ENCODE measurements at regions not wholly inside any gene's neighbourhood (a gene's known extent, or its start where the extent isn't known, plus 50 kb on each side); places are given as distances from the start of the nearest gene placed in this dataset.
"Not testable (repeated sequence)": the region's sequence is repeated elsewhere in the genome, so short reads cannot be mapped to it uniquely, and the experiment has no call there.

DNA sequence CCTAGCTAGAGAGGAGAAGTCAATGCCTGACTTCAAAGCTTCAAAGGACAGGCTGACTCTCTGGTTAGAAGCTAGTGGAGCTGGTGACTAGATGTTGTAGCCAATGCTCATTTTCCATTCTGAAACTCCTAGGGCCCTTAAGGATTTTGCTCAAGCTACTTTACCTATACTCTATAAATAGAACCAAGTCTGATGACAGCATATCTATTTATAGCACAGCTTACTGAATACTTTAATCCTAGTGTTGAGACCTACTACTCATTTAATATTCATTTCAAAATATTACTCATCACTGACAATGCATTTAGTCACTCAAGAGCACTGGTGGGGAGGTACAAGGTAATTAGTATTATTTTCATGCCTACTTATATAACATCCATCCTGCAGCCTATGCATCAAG is 137.2 kb upstream of the PELI2 start:
- DNase-seq: no peak

DNA sequence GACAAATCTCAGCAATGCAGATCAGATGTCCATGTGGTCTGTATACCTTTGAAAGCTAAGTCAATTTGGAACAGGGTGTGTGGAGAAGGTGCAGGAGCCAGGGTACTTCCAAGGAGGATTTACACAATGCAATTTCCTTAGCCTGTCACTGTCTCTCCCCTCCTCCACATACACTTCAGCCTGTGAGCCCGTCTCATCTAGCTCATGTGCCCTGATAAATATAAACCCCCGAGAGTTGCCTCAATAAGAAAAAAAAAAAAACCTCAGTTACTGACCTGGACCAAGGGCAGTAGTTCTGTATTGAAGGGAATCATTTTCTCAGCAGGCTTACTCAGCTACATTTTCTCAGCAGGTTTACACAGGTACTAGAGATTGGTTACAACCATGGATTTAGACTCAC is 132.1 kb upstream of the PELI2 start:
- no peak for DNase-seq

DNA sequence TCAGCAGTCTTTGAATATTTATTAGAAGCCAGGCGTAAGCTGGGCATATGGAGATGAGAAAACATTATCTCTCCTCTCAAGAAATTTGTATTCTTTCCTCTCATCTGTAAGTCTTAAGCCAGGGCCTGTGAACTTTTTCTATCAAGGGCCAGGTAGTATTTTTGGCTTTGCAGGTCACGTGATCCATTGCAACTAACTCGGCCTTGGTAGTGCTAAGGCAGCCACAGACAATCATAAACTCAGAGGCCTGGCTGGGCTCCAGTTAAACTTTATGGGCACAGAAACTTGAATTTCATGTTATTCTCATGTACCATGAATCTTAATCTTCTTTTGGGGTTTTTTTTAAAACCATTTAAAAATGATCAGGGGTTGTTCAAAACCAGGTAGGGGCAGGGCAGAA is 117.4 kb upstream of the PELI2 start:
- DNase-seq: no peak

DNA sequence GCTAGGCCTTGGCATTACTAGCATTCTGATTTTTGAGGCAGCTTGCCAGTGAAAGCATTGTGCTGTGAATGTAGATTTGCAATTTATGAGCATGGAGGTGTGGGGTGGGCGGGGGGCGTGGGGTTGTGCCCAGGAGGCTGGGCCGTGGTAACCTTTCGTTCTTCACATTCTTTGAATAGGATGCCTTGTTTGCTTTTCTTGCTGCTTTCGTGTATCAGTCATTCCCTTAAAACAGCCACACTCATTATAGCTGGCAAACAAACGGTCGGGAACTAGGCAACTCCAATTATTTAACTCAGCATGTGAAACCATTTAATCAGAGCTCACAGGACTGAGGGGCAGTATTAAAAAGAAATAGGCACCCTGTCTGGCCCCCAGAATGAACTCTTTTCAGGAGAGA is 115.9 kb upstream of the PELI2 start:
- DNase-seq: no peak

DNA sequence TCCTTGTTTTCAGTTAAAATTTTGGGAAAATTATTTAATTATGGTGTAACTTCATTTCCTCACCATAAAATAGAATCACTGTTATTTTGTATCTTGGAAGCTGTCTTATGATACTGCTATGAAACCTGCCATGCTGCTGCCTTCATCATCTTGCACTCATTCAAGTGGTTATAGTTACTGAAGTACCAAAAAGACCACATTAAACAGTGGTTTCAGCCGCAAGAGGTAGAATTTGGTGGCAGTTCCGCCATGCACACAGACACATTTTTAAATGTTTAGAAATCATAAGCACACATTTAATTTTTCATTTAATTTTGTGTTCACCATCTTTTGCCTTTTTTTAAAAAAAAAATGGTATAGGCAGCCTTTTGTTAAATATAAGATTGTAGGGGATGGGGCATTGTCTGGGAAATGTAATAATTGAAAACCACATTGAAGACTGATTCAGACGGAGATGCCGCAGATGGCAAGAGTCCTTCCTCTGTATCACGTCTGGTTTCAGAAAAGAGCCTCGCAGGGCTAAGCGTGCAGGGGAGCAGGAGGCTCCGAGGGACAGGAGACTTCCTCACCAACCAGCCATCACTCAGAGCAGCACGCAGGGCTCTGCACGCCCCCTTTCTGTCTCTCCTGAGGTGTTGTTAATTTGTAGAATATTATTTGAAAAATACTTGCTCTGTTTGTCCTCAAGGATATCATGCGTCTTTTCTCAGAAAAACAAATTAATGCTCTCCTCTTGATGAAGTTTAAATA is 115.2 kb upstream of the PELI2 start:
- no peak for DNase-seq

DNA sequence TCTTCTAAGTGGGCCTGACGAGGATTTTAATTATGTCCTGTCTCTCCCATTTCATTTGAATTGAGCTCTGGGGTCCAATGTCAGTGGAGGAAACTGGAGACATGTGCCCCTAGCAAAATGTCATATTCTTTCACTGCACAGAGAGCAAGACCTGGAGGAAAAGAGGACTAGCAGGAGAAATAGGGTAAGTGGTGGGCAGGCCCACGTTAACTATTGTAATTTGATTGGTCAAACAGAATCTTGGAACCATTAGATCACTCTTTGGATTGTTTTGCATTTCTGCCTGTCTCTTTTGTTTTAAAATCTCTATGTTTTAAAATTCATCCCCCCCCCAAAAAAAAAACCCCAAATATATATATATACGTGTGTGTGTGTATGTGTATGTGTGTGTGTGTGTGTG is 113.9 kb upstream of the PELI2 start:
- no peak for DNase-seq

DNA sequence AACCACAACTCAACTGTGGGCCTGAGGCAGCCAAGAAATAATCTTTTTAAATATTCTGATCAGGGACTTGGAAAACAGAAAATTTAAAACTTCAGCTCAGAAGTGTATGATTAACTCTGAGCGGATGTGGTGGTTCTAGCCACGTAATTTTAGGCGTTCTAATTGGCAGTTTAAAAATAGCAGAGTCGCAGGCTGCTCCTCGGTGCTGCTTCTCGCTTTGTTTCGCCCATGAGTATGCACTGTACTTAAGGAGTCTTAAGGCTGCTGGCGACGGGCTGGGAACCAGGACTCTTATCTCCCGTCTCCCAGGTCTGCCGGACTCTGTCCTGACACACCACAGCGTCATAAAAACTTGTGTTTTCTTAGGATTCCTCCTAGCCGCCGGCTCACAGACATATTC is 113.4 kb upstream of the PELI2 start:
- DNase-seq: no peak

DNA sequence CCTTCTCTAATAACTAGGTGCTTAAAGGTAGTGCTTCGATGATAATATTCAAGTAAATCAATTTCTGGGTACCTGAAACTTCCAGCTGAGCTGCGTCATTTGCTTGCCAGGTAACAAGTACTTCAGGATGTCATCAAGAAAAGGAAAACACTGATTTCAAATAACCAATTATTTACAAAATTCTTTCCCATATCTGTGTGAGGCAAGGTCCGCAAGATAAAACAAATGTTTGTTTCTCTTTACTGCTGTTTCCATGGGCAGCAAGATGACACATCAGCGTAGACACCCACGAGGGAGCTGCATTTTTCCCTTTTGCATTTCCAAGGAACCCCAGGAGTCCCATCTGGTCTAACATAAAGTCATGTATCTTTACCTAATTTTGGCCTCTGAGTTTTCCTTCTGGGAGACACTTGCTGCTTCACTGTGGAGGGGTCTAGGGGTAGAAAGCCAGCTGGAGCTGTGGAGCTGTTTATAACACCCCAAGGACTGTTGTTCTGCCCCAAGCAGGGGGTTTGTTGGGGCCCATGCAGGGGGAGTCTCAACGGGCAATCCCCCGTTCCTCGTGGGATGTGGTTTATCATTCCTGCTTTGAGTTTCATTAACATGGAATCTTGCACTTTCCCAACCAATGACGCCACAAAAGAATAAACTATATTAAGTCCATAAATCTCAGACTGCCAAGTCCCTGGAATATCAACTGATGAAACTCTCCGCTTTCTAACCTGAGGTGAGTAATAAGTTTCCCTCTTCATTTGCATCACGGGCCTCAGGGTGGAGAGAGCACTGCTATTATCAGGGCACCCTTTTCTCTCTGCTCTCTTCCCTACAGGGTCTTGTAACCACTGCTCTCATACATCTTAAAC is 112.8 kb upstream of the PELI2 start:
- DNase-seq: no peak

DNA sequence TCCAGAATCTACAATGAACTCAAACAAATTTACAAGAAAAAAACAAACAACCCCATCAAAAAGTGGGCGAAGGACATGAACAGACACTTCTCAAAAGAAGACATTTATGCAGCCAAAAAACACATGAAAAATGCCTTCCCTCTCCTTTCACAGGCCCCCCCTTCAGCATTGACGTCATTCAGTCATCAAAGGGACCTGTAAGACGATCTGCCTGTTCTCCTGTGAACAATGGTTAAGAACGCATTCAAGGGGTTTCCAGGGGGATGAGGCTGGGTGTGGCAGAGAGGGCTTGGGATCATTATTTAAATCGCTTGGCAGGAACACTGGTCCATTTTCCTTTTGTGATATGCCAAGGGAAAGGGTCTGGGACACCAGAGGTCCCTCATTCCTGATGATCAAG is 110.7 kb upstream of the PELI2 start:
- DNase-seq: not testable (repeated sequence)

DNA sequence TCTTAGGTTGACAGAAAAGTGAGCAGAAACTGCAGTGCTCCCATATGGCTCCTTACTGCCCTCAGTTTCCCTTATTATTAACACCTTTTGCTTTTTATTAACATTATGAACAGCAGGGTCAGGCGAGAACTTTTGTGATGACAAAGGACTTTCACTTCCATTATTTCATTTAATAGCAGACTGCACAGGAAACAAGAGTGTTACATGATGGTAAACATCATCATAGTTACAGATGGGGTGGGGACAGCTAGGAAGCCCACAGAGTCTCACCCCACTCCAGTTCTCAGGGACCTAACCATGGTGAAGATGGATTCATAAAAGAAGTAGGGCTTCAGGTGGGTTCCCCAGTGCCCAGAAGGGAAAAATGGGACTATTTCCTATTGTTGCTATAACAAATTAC is 110.1 kb upstream of the PELI2 start:
- DNase-seq: no peak

DNA sequence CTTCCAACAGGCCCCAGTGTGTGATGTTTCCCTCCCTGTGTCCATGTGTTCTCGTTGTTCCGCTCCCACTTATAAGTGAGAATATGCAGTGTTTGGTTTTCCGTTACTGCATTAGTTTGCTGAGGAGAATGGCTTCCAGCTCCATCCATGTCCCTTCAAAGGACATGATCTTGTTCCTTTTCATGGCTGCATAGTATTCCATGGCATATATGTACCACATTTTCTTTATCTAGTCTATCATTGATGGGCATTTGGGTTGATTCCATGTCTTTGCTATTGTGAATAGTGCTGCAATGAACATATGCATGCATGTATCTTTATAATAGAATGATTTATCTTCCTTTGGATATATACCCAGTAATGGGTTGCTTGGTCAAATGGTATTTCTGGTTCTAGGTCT is 109.5 kb upstream of the PELI2 start:
- not testable (repeated sequence) for DNase-seq

DNA sequence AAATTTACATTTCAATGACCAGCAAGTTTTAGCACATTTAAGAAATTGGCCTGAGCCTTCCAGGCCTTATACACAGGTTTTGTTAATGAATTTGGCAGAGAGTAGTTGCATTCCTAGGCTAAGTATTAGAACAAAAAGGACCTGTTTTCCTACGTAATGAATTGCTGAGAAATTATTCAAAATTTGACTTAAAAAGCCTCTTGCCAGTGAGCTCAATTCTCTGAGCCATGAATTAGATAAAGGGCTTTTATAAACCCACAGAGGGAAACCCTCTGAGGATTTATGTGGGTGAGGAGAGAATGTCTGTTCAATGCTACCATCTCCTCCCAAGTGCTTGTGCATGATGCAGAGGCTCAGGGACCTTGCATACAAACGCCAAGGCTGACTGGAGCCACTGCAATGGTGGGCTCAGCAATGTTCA is 94.5 kb upstream of the PELI2 start:
- no peak for DNase-seq

DNA sequence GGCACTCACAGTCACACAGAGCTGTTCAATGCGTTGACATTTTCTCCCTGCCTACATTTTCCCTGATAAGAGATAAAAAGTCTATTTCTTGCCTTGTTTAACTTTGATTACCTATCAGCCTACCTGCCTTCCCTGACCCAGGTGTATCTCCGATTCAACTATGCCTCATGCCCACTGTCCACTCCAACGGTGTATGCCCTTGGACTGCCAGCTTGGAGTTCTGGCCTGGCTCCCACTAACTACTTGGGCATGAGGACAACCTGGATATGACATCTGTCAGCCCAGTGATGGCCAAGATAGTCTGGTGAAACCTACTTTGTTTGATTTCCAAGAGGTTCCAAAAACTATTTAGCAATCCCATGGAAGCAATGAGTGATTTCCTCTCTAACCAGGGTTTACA is 93.0 kb upstream of the PELI2 start:
- DNase-seq: no peak

DNA sequence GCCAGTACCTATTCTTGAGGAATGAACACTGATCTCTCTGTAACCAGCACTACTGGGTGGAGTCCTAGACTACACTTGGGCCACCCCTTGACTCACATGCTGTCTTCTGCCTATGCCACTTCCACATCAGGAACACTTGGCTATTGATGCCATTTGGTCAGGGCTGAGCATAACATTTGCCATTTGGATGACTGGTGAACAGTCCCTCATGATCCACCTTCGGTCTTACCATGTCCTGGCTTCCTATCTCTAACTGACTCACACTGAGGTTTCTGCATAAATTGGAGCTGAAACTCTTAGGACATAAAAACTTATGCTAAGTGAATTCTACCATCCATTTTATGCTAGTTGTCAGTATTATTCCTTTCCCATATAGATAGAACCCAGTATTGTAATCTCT is 91.7 kb upstream of the PELI2 start:
- no peak for DNase-seq

DNA sequence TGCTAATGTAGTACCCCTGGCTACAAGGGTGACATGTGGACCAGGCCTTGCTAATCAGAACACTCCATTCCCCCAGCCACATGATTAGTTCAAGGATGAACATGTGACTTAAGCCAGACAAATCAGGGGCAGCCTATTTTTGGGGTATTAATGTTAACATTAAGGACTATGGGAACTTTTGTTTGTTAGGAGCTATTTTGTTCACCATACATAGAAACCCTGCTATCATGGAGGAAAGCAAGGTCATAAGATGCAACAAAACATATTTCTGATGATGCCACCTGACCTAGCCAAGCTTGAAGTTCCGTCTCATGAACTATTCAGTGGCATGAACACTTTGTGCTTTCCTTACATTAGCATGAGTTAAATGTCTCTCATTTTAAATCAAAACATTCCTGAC is 90.8 kb upstream of the PELI2 start:
- no peak for DNase-seq

DNA sequence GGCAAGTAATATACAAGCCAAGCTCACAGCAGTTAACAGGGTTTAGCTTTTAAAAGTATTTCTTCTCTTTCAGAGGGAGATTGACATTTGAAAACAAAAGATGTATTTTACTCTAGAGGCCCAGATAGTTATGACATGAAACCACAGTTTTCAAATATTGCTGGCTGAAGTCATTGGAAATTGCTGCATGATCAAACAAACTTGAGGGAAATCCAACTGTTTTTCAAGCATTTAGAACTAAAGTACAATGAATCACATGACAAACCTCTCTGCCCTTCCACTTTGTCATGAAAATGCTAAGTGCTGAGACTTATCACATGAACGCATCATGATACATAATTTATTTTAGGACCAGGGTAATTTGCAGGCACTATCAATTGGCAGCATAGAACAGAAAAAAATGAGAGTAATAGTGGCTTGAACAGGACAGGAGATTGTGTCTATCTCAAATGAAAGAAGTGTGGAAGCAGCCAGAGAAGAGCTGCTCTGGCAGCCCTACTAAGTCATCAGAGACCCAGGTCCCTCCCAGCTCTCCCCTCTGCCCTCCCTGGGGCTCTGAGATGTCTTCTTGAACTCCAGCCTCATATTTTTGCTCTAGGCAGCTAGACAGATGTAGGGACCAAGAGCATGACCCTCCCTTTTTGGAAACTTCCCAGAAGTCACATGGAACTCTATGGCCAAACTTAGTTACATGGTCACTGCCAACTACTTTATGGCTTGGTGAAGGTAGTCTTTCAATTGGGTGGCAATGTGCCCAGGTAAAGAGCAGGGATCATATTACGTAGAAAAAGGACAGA is 90.1 kb upstream of the PELI2 start:
- no peak for DNase-seq

DNA sequence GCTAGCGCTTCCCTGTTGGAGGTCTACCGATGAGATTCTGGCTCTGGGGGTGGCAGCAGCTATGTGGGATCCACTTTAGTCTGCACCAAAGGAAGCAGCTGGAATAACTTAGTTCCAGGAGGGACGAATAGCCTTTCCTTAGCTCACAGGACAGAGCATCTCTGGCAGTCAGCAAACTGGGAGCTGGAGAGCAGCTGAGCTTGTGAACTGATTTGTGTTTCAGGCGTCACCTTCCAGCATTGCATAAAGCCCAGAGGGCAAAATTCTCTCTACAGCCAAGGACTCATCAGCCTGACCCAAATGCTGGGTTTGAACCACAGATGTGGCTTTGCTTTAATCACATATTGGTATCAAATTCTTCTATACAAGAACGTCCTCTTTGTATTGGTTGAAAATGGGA is 81.9 kb upstream of the PELI2 start:
- no peak for DNase-seq

DNA sequence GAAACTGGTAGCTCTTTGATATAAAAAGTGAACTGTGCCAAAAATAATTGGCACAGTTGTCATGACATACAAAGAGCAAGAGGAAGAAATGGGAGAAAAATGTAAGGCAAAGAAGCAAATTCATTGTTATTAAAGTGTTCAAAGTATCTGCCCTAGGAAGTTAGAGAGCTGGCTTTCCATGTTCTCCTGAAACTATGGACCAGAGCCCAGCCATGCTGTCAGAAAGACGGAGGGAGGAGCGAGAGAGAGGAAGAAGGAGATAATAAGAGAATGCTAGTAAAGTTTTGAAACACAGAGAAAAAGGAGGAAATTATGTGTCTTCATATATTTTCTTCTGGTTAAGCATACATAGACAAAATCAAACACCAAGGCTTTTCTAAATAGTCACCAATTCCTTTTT is 78.1 kb upstream of the PELI2 start:
- DNase-seq: no peak

DNA sequence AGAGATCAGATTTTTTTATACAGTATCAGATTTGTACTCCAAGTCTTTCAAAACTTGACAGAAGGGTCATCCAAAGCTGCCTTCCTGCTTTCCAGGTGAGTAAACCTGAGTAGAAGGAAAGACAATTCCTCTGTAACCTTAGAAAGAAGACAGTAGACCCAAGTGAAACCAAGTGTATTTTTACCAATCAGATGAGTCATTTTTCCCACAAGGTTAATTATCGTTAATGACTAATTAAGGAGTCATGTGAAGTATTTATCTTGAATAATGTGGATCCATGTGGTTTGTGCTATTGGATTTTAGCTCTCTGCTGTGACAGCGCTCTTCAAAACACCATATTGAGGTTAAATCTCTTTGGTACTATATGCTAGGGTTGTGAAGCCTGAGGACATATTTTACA is 74.0 kb upstream of the PELI2 start:
- DNase-seq: no peak

DNA sequence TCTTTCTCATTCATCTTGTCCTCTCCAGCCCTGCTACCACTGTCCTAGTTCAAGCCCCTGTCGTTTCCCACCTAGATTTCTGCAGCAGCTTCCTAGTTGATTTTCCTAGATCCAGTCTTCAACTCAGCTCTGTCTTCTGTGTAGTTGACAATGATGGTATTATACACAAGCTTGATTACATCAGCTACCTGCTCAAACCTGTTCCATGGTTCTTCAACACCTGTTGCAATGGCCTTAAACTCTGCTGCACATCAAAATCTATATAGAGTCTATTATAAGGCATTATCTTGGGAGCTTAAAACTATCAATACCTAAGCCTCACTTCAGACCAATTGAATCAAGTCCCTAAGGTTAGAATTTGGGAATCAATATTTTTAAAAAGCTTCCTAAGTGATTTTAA is 71.7 kb upstream of the PELI2 start:
- no peak for DNase-seq

DNA sequence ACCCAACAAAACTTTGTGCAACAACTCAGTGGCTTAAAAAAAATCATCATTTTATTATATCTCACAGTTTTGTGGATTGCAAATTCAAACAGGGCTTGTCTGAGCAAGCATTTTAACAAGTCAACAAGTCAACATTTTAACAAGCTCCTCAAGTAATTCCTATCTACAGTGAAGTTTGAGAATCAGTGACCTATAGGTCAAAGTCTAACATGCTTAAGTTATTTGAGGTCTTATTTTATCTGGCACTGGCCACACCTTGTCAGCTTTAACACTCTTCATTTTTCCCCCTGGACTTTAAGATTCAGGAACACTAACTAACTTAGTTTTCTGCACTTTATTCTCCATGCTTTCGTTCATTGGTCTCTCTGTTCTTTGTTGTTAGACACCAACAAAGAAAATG is 71.2 kb upstream of the PELI2 start:
- no peak for DNase-seq

DNA sequence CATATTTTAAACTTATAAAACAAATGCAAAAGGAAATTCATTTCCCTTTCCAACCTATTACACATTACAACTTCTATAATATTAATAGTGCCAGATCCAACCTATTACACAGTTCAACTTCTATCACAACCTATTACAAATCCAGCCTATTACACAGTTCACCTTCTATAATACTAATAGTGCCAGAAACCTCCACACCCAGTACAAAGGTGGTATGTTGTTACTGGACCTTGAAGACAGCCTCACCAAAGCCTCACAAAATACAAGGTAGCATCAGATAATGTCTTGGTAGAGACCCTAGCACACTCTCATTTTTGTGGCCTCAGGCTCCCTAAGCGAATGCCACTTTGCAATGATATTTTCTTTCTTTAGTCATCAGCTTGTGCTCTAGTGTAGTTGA is 68.7 kb upstream of the PELI2 start:
- no peak for DNase-seq

DNA sequence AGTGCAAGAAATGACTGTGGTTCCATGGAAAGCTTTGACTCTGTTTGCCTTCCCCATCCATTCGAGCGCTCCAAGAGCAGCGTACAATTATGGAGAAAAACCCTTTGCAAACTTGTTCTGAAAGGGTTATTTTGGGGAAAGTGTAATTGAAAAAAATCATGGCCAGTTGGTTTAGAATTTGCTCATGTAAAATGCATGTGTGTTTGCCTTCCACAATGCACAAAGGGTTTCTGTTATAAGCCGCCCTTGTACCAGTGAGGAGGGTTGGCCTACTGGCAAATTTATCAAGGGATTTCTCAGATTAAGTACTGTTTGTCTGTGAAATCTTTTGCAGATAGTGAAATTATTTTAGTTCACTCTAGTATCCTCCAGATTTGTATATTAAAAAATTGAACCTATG is 62.7 kb upstream of the PELI2 start:
- no peak for DNase-seq

DNA sequence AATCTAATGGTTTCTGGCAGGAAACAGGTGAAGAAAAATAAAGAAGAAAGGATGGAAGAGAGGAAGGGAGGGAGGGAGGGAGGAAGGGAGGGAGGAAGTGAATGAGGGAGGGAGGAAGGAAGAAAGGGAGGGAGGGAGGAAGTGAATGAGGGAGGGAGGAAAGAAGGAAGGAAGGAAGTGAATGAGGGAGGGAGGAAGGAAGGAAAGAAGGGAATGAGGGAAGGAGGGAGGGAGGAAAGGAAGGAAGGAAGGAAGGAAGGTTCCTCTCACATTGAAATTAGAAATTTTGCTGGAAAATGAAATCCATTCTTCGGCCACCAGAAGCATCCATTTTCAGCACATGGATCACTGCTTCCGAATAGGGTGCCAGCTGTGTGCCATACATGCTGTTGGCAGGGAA is 62.2 kb upstream of the PELI2 start:
- DNase-seq: no peak
